ENCODE measurements at regions not wholly inside any gene's neighbourhood (a gene's known extent, or its start where the extent isn't known, plus 50 kb on each side); places are given as distances from the start of the nearest gene placed in this dataset.

GRCh38 chr1:56215086-56215485 is 364.3 kb downstream of the PLPP3 start:
- DNase-seq: no peak

- DNase-seq: no peak
These were observed 366.3 kb downstream of the PLPP3 start for GRCh38 chr1:56213068-56213467.

- DNase-seq: no peak
These were observed 367.2 kb downstream of the PLPP3 start for GRCh38 chr1:56212143-56212542.

GRCh38 chr1:56206391-56206790 is 373.0 kb downstream of the PLPP3 start:
- no peak for DNase-seq

- DNase-seq: no peak
These were observed 375.2 kb downstream of the PLPP3 start for GRCh38 chr1:56204206-56204605.

- no peak for DNase-seq
These were observed 376.4 kb downstream of the PLPP3 start for GRCh38 chr1:56202796-56203492.

GRCh38 chr1:56202186-56202585 is 377.2 kb downstream of the PLPP3 start:
- no peak for DNase-seq

GRCh38 chr1:56200896-56201295 is 378.5 kb downstream of the PLPP3 start:
- DNase-seq: no peak

- DNase-seq: peak; percentile 26
These were observed 378.9 kb downstream of the PLPP3 start for GRCh38 chr1:56200442-56200841.

- DNase-seq: no peak
These were observed 379.4 kb downstream of the PLPP3 start for GRCh38 chr1:56199956-56200355.

GRCh38 chr1:56199061-56199460 is 380.3 kb downstream of the PLPP3 start:
- no peak for DNase-seq

- DNase-seq: no peak
These were observed 381.4 kb downstream of the PLPP3 start for GRCh38 chr1:56197946-56198345.

- DNase-seq: no peak
These were observed 382.5 kb downstream of the PLPP3 start for GRCh38 chr1:56196839-56197238.

- no peak for DNase-seq
These were observed 384.6 kb downstream of the PLPP3 start for GRCh38 chr1:56194701-56195300.

GRCh38 chr1:56193656-56194055 is 385.7 kb downstream of the PLPP3 start:
- no peak for DNase-seq

GRCh38 chr1:56191369-56191768 is 388.0 kb downstream of the PLPP3 start:
- no peak for DNase-seq

GRCh38 chr1:56190806-56191365 is 388.5 kb downstream of the PLPP3 start:
- DNase-seq: no peak

GRCh38 chr1:56189946-56190805 is 389.2 kb downstream of the PLPP3 start:
- DNase-seq: no peak

GRCh38 chr1:56189454-56189853 is 389.9 kb downstream of the PLPP3 start:
- DNase-seq: no peak

GRCh38 chr1:56188855-56189254 is 390.5 kb downstream of the PLPP3 start:
- no peak for DNase-seq

- no peak for DNase-seq
These were observed 391.1 kb downstream of the PLPP3 start for GRCh38 chr1:56188221-56188620.

GRCh38 chr1:56187405-56187804 is 392.0 kb downstream of the PLPP3 start:
- DNase-seq: no peak

GRCh38 chr1:56185493-56185892 is 393.9 kb downstream of the PLPP3 start:
- DNase-seq: no peak

- DNase-seq: no peak
These were observed 396.2 kb downstream of the PLPP3 start for GRCh38 chr1:56183151-56183550.

Measured in NCI-H2107 (cell line).